Brain pericyte (primary cell): ENCODE measurements at regions not wholly inside any gene's neighbourhood (a gene's known extent, or its start where the extent isn't known, plus 50 kb on each side); places are given as distances from the start of the nearest gene placed in this dataset.
"Not testable (repeated sequence)": the region's sequence is repeated elsewhere in the genome, so short reads cannot be mapped to it uniquely, and the experiment has no call there.

ENCODE experiments used
- DNase-seq: peaks from one replicate; pipeline ENCODE4 v3.0.0-alpha.2; 2012; ENCODE audit warnings: low read depth, low spot score

- DNase-seq, result not testable (repeated sequence)
Measured at GRCh38 chr10:76815505-76815904, 822.1 kb downstream of the KCNMA1 start.

- no peak for DNase-seq
Measured at GRCh38 chr10:76811430-76811829, 826.2 kb downstream of the KCNMA1 start.

GRCh38 chr10:76788452-76788811 lies 849.2 kb downstream of the KCNMA1 start:
- no peak for DNase-seq

- no peak for DNase-seq
Measured at GRCh38 chr10:76787746-76788451, 849.7 kb downstream of the KCNMA1 start.

GRCh38 chr10:76786504-76787072 lies 851.0 kb downstream of the KCNMA1 start:
- DNase-seq, result no peak

GRCh38 chr10:76784076-76784475 lies 853.5 kb downstream of the KCNMA1 start:
- DNase-seq, result no peak

- no peak for DNase-seq
Measured at GRCh38 chr10:76779796-76780301, 857.8 kb downstream of the KCNMA1 start.

- peak; percentile 11 for DNase-seq
Measured at GRCh38 chr10:76778914-76779795, 858.5 kb downstream of the KCNMA1 start.

GRCh38 chr10:76774987-76775603 lies 862.5 kb downstream of the KCNMA1 start:
- DNase-seq, result no peak

- DNase-seq, result no peak
Measured at GRCh38 chr10:76769582-76769981, 868.0 kb downstream of the KCNMA1 start.

GRCh38 chr10:76769161-76769560 lies 868.4 kb downstream of the KCNMA1 start:
- DNase-seq, result no peak

- no peak for DNase-seq
Measured at GRCh38 chr10:76766682-76767081, 870.9 kb downstream of the KCNMA1 start.

- DNase-seq, result not testable (repeated sequence)
Measured at GRCh38 chr10:76764921-76765320, 872.7 kb downstream of the KCNMA1 start.

GRCh38 chr10:76764177-76764576 lies 873.4 kb downstream of the KCNMA1 start:
- DNase-seq, result no peak

GRCh38 chr10:76763376-76763775 lies 874.2 kb downstream of the KCNMA1 start:
- no peak for DNase-seq

GRCh38 chr10:76759681-76760080 lies 877.9 kb downstream of the KCNMA1 start:
- no peak for DNase-seq

GRCh38 chr10:76743169-76743568 lies 894.4 kb downstream of the KCNMA1 start:
- DNase-seq, result no peak

GRCh38 chr10:76740514-76740913 lies 897.1 kb downstream of the KCNMA1 start:
- DNase-seq, result no peak

GRCh38 chr10:76738991-76739390 lies 898.6 kb downstream of the KCNMA1 start:
- DNase-seq, result no peak

GRCh38 chr10:76736815-76737618 lies 900.6 kb downstream of the KCNMA1 start:
- no peak for DNase-seq

- no peak for DNase-seq
Measured at GRCh38 chr10:76736392-76736791, 901.2 kb downstream of the KCNMA1 start.
